ENCODE measurements at regions not wholly inside any gene's neighbourhood (a gene's known extent, or its start where the extent isn't known, plus 50 kb on each side); places are given as distances from the start of the nearest gene placed in this dataset.

GRCh38 chr4:100960232-100960631 is 387.1 kb downstream of the PPP3CA start:
- TF ChIP-seq CTCF (IDR thresholded peaks at IDR 0.05; ENCODE audit: low read depth, low read length) (no peak), EZH2phosphoT487 (IDR thresholded peaks at IDR 0.05; ENCODE audit: low read depth) (no peak)
